ENCODE measurements at regions not wholly inside any gene's neighbourhood (a gene's known extent, or its start where the extent isn't known, plus 50 kb on each side); places are given as distances from the start of the nearest gene placed in this dataset.

- no peak for TF ChIP-seq CTCF (conservative IDR thresholded peaks at IDR 0.05)
- no peak overlapping the region for H3K27ac ChIP-seq
Observed at GRCh38 chr2:126754240-126755004, 98.5 kb downstream of the GYPC start.

GRCh38 chr2:126756125-126756524, 100.2 kb downstream of the GYPC start:
- no peak for TF ChIP-seq CTCF (conservative IDR thresholded peaks at IDR 0.05)
- H3K27ac ChIP-seq = no peak overlapping the region

GRCh38 chr2:126761256-126761980, 105.5 kb downstream of the GYPC start:
- H3K27ac ChIP-seq = no peak overlapping the region
- TF ChIP-seq CTCF (conservative IDR thresholded peaks at IDR 0.05) = no peak

DNA sequence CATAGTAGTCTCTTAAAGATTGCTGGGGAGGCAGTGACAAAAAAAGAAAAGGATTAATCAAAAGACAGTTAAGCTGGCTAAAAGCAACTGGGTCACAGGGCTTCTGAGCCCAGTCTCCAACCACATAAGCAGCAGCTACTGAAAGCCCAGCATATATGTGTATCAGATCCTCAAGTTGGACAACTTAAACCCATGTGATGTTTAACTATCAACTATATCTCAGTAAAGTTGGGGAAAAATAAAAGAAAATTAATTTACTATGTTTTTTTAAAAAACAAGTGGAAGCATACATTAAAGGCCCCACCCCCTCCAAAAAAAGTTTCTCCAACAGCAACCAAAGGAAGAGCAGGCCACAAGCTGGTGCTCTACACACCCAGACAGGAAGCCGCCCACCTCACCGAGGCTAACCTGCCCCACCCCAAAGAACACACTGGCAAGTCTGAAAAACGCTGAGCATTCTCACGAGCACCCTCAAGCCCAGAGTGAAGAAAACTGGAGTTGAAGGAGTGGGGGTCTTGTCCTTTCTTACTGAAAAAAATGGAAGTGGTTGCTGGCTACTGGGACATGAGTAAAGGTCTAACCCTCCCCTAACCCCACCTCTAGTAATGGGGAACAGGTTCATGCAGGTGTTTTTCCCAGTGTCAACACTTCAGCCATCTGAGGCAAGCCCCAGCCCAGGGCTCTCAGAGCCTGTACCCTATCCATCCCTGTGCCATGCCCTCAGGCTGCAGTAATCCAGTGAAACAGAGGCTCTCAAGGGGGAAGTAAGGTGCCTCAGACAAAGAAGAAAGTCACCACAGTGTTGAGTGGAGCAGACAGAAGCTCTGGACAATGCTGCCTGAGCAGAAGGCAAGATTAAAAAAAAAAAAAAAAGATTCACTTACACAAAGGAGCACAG, 106.3 kb downstream of the GYPC start:
- H3K27ac ChIP-seq = no peak overlapping the region
- no peak for TF ChIP-seq CTCF (conservative IDR thresholded peaks at IDR 0.05)

DNA sequence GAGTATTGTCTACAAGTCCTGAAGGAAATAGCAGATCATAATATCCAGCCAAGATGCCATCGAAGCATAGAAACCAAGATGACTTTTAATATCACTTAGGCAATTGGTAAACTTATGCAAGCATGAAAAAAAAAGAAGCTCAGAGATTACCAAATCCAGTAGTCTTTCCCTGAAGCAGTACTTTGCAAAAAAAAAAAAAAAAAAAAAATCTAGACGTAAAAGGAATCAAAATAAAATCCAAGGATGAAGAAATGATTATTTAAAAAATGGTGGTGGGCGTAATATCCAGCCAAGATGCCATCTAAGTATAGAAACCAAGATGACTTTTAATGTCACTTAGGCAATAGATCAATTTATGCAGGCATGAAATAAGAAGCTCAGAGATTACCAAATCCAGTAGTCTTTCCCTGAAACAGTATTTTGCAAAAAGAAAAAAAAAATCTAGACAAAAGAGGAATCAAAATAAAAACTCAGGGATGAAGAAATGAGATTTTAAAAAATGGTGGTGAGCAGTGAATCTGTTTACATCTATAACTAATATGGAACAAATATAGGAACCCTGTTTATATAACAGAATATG, 108.8 kb downstream of the GYPC start:
- no peak for TF ChIP-seq CTCF (conservative IDR thresholded peaks at IDR 0.05)
- H3K27ac ChIP-seq = no peak overlapping the region

DNA sequence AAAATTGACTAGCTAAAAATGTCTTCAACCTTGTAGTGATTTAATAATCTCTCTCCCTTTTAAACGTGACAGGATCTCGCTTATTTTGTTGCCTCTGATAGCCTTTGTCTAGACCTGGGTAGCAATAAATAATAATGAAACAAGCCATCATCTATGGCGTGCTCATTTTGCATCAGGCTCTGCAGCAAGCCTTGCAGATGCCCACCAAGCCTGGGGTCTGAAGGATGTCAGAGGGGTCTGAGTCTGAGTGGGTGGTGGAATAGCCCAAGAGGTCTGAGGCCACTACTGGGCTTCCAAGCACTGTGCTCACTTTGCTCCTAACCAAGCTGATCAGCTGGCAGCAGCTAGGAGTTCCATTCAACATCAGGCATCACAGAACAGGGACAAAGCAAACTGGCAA, 109.4 kb downstream of the GYPC start:
- H3K27ac ChIP-seq = no peak overlapping the region
- TF ChIP-seq CTCF (conservative IDR thresholded peaks at IDR 0.05) = no peak

Measured in VCaP (cell line).